ENCODE measurements at regions not wholly inside any gene's neighbourhood (a gene's known extent, or its start where the extent isn't known, plus 50 kb on each side); places are given as distances from the start of the nearest gene placed in this dataset.

- Histone ChIP-seq H3K9me3 (ENCODE audit: low read length) (peaks cover 4% of the 10 kb centered on the region), H3K4me3 (ENCODE audit: low read length) (no peak overlapping the region), H3K4me1 (ENCODE audit: insufficient read depth, low read length) (peaks cover 18% of the 10 kb centered on the region), H3K27me3 (ENCODE audit: insufficient read depth, low read length) (no peaks in the 10 kb centered on the region), H2AFZ (ENCODE audit: low read depth, low read length) (no peak overlapping the region), H3K36me3 (ENCODE audit: insufficient read depth, low read length) (no peaks in the 10 kb centered on the region)
Measured at GRCh38 chr17:69857412-69857835, 217.6 kb upstream of the KCNJ16 start.

GRCh38 chr17:69858460-69858859 lies 216.6 kb upstream of the KCNJ16 start:
- H2AFZ ChIP-seq (ENCODE audit: low read depth, low read length), result no peak overlapping the region
- peaks cover 18% of the 10 kb centered on the region for H3K4me1 ChIP-seq (ENCODE audit: insufficient read depth, low read length)
- no peak overlapping the region for H3K4me3 ChIP-seq (ENCODE audit: low read length)
- H3K36me3 ChIP-seq (ENCODE audit: insufficient read depth, low read length), result no peaks in the 10 kb centered on the region
- peaks cover 4% of the 10 kb centered on the region for H3K9me3 ChIP-seq (ENCODE audit: low read length)
- H3K27me3 ChIP-seq (ENCODE audit: insufficient read depth, low read length), result no peaks in the 10 kb centered on the region

DNA sequence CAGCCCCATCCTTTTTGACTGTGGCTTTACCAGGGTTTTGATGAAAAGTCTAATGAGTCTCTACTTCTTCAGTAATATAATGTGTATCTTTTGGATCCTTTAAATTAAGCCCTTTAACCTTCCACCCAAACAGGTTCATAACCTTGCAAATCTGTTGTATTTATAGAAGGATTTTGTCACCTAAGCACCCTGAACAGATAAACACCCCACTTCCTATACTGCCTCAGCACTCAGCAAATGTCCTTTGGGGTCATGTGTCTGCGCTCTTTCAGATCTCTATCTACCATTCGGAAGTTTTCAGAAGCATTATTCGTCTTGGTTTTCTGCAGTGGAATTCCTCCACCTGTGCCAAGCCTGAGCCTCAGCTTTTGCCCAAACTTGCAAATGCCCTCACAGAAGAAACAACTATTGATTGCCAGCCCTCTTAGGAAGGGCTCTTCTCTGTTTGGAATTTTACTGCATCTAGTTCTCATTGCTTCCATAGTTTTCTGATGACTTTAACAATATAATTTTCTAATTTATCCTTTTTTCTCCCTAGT lies 214.8 kb upstream of the KCNJ16 start:
- Histone ChIP-seq H3K4me1 (ENCODE audit: insufficient read depth, low read length) (peaks cover under 1% of the 10 kb centered on the region), H3K36me3 (ENCODE audit: insufficient read depth, low read length) (no peaks in the 10 kb centered on the region), H2AFZ (ENCODE audit: low read depth, low read length) (no peak overlapping the region), H3K4me3 (ENCODE audit: low read length) (no peak overlapping the region), H3K9me3 (ENCODE audit: low read length) (peaks cover 4% of the 10 kb centered on the region), H3K27me3 (ENCODE audit: insufficient read depth, low read length) (no peaks in the 10 kb centered on the region)

DNA sequence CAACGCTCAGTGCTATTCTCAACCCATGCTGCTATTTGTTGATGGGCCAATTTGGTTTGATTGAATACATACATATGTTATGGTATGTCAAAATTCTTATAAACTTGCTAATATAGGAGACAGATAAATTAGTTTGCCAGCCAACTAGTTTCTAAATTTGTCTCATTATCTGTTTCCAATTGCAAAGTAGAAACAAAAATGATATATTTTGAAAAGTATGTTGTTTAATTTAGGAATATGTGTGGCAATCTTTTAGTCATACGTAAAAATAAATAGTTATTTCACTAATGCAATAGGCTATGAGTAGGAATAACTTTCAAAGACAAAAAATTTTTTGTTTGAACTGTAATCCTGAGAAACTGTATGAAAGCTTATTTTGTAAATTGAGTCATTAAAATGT lies 210.6 kb upstream of the KCNJ16 start:
- H3K27me3 ChIP-seq (ENCODE audit: insufficient read depth, low read length), result no peaks in the 10 kb centered on the region
- peaks cover 1% of the 10 kb centered on the region for H3K4me1 ChIP-seq (ENCODE audit: insufficient read depth, low read length)
- H3K4me3 ChIP-seq (ENCODE audit: low read length), result no peak overlapping the region
- H3K9me3 ChIP-seq (ENCODE audit: low read length), result no peaks in the 10 kb centered on the region
- no peaks in the 10 kb centered on the region for H3K36me3 ChIP-seq (ENCODE audit: insufficient read depth, low read length)
- no peak overlapping the region for H2AFZ ChIP-seq (ENCODE audit: low read depth, low read length)

GRCh38 chr17:69869667-69870066 lies 205.4 kb upstream of the KCNJ16 start:
- Histone ChIP-seq H3K9me3 (ENCODE audit: low read length) (no peaks in the 10 kb centered on the region), H3K27me3 (ENCODE audit: insufficient read depth, low read length) (no peaks in the 10 kb centered on the region), H2AFZ (ENCODE audit: low read depth, low read length) (no peak overlapping the region), H3K36me3 (ENCODE audit: insufficient read depth, low read length) (no peaks in the 10 kb centered on the region), H3K4me1 (ENCODE audit: insufficient read depth, low read length) (peaks cover 25% of the 10 kb centered on the region), H3K4me3 (ENCODE audit: low read length) (no peak overlapping the region)

DNA sequence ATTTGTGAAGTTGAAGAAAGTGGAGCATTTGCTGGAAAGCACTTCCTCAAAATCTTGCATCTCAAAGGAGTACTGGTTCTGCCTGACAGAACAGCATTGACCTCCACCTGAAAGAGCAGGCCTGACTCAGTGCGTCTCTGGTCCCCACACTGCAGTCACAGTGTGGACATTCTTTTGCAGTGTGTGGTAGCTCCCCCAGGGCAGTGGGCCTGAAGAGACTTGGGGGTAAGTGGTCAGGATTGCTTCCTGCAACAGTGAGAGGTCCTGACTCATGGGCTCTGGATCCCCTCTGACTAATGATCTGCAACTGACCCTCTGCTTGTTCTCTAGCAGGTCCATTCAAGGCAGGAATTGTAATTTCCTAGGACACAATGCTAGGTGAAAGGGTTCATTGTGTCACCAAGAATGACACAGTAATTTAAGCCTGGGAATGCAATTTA lies 204.9 kb upstream of the KCNJ16 start:
- Histone ChIP-seq H2AFZ (ENCODE audit: low read depth, low read length) (no peak overlapping the region), H3K36me3 (ENCODE audit: insufficient read depth, low read length) (no peaks in the 10 kb centered on the region), H3K4me1 (ENCODE audit: insufficient read depth, low read length) (peaks cover 25% of the 10 kb centered on the region), H3K9me3 (ENCODE audit: low read length) (no peaks in the 10 kb centered on the region), H3K27me3 (ENCODE audit: insufficient read depth, low read length) (no peaks in the 10 kb centered on the region), H3K4me3 (ENCODE audit: low read length) (no peak overlapping the region)

GRCh38 chr17:69870751-69871199 lies 204.2 kb upstream of the KCNJ16 start:
- Histone ChIP-seq H2AFZ (ENCODE audit: low read depth, low read length) (no peak overlapping the region), H3K4me1 (ENCODE audit: insufficient read depth, low read length) (peaks cover 25% of the 10 kb centered on the region), H3K36me3 (ENCODE audit: insufficient read depth, low read length) (no peaks in the 10 kb centered on the region), H3K4me3 (ENCODE audit: low read length) (no peak overlapping the region), H3K9me3 (ENCODE audit: low read length) (no peaks in the 10 kb centered on the region), H3K27me3 (ENCODE audit: insufficient read depth, low read length) (no peaks in the 10 kb centered on the region)

DNA sequence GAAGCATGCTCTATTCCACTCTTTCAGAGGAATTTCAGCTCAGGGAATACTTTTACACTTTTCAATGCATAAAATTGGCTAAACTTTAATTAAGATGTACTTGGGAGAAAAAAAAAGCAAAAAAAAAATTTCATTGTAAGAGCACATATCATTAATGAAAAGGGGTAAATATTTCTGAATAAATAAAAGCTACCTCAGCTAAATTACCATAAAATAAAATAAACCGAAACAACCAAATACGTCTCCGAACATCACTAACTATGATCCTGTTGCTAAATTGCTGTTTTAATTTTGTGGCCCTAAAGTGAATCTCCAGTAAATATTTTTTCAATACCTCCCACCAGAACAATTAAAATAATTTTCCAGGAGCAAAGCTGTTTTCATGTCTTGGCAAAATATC lies 203.7 kb upstream of the KCNJ16 start:
- H3K9me3 ChIP-seq (ENCODE audit: low read length), result no peaks in the 10 kb centered on the region

DNA sequence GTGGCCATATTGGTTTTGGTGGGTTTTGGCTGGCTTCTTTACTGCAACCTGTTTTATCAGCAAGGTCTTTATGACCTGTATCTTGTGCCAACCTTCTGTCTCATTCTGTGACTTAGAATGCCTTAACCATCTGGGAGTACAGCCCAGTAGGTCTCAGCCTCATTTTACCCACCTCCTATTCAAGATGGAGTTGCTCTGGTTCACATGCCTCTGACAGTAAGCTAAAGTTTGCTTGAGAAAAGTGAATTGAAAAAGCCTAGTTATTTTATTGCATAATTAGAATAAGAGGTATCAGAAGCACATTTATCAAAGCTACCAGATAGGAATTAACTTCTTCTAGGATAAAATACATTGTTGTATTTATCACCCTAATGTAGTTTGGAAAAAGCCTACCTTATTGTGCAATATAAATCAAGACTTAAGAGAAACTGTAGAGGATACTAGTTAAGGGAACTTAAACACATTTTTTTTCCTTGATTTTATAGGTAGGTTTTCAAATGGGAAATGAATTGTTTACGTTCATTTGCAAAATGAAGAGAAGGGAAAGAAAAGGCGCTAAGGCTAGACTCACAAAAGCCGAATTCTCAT lies 202.3 kb upstream of the KCNJ16 start:
- Histone ChIP-seq H2AFZ (ENCODE audit: low read depth, low read length) (no peak overlapping the region), H3K9me3 (ENCODE audit: low read length) (no peaks in the 10 kb centered on the region), H3K27me3 (ENCODE audit: insufficient read depth, low read length) (no peaks in the 10 kb centered on the region), H3K36me3 (ENCODE audit: insufficient read depth, low read length) (no peaks in the 10 kb centered on the region), H3K4me3 (ENCODE audit: low read length) (no peak overlapping the region), H3K4me1 (ENCODE audit: insufficient read depth, low read length) (peaks cover 25% of the 10 kb centered on the region)

More for the DNA sequence above, 203.7 kb upstream of the KCNJ16 start:
- H3K4me1 ChIP-seq (ENCODE audit: insufficient read depth, low read length), result peaks cover 25% of the 10 kb centered on the region
- H3K27me3 ChIP-seq (ENCODE audit: insufficient read depth, low read length), result no peaks in the 10 kb centered on the region
- no peaks in the 10 kb centered on the region for H3K36me3 ChIP-seq (ENCODE audit: insufficient read depth, low read length)
- no peak overlapping the region for H3K4me3 ChIP-seq (ENCODE audit: low read length)
- no peak overlapping the region for H2AFZ ChIP-seq (ENCODE audit: low read depth, low read length)

- H3K9me3 ChIP-seq (ENCODE audit: low read length), result no peaks in the 10 kb centered on the region
- peaks cover 25% of the 10 kb centered on the region for H3K4me1 ChIP-seq (ENCODE audit: insufficient read depth, low read length)
- no peak overlapping the region for H2AFZ ChIP-seq (ENCODE audit: low read depth, low read length)
- H3K27me3 ChIP-seq (ENCODE audit: insufficient read depth, low read length), result no peaks in the 10 kb centered on the region
- H3K36me3 ChIP-seq (ENCODE audit: insufficient read depth, low read length), result no peaks in the 10 kb centered on the region
- H3K4me3 ChIP-seq (ENCODE audit: low read length), result no peak overlapping the region
Measured at GRCh38 chr17:69874175-69874670, 200.8 kb upstream of the KCNJ16 start.

DNA sequence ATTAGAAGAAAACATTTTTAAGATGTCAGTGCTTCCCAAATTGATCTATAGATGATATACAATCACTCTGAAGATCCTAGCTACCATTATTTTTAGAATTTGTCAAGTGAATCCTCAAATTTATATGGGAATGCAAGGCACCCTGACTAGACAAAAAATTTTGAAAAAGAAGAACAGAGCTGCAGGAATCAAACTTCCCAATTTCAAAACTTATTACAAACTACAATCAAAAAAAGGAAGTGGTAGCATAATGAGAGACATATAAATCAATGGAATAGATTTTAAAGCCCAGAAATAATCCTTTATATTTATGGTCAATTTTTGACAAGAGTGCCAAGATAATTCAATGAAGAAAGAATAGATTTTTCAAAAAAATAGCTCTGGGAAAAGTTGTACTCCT lies 198.3 kb upstream of the KCNJ16 start:
- Histone ChIP-seq H3K27me3 (ENCODE audit: insufficient read depth, low read length) (no peaks in the 10 kb centered on the region), H2AFZ (ENCODE audit: low read depth, low read length) (no peak overlapping the region), H3K4me3 (ENCODE audit: low read length) (no peak overlapping the region), H3K4me1 (ENCODE audit: insufficient read depth, low read length) (peaks cover 2% of the 10 kb centered on the region), H3K9me3 (ENCODE audit: low read length) (no peaks in the 10 kb centered on the region), H3K36me3 (ENCODE audit: insufficient read depth, low read length) (no peaks in the 10 kb centered on the region)

- Histone ChIP-seq H2AFZ (ENCODE audit: low read depth, low read length) (no peak overlapping the region), H3K27me3 (ENCODE audit: insufficient read depth, low read length) (no peaks in the 10 kb centered on the region), H3K36me3 (ENCODE audit: insufficient read depth, low read length) (no peaks in the 10 kb centered on the region), H3K9me3 (ENCODE audit: low read length) (no peaks in the 10 kb centered on the region), H3K4me1 (ENCODE audit: insufficient read depth, low read length) (no peaks in the 10 kb centered on the region), H3K4me3 (ENCODE audit: low read length) (no peak overlapping the region)
Measured at GRCh38 chr17:69878661-69879060, 196.4 kb upstream of the KCNJ16 start.

DNA sequence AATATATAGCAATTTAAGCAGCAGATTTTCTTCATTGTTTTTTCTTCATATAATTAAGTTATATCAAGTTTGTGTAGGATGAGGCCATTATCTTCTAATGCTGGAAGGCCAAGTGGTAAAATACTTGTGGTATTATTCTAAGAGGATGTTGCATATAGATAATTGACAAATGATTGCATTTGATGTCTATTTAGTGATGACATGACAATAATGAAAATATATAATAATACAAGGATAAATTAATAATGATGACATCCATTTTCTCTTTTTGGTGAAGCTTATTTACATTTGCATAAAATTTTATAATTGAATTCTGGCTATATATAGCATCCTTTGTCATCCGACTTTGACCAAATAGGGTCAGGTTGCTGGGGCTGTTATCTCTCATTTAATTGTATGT lies 195.4 kb upstream of the KCNJ16 start:
- Histone ChIP-seq H3K27me3 (ENCODE audit: insufficient read depth, low read length) (no peaks in the 10 kb centered on the region), H3K4me1 (ENCODE audit: insufficient read depth, low read length) (no peaks in the 10 kb centered on the region)

More for the DNA sequence above, 195.4 kb upstream of the KCNJ16 start:
- no peaks in the 10 kb centered on the region for H3K9me3 ChIP-seq (ENCODE audit: low read length)
- no peak overlapping the region for H3K4me3 ChIP-seq (ENCODE audit: low read length)
- H2AFZ ChIP-seq (ENCODE audit: low read depth, low read length), result no peak overlapping the region
- H3K36me3 ChIP-seq (ENCODE audit: insufficient read depth, low read length), result no peaks in the 10 kb centered on the region
